Neural cell (in vitro differentiated cells): ENCODE measurements at regions not wholly inside any gene's neighbourhood (a gene's known extent, or its start where the extent isn't known, plus 50 kb on each side); places are given as distances from the start of the nearest gene placed in this dataset.

Experiments used
- H2AFZ ChIP-seq: fragments of 200-600, 300-800 bp; sonication (generic), shearing (Covaris generic); 2 replicates; pipeline ENCODE4 v1.6.0; 2014; ENCODE audit warnings: low read depth, mild to moderate bottlenecking, antibody characterized with exemption, low read length, moderate library complexity
- H3F3A ChIP-seq: fragments of 200-600 bp; shearing (Covaris generic); 2 replicates; pipeline ENCODE4 v1.6.1; 2016; ENCODE audit warnings: mild to moderate bottlenecking, moderate library complexity, mixed read lengths, antibody characterized with exemption, low read length; ENCODE audit not compliant: insufficient read depth, poor library complexity, severe bottlenecking
- H3K27ac ChIP-seq: fragments of 200-600, 300-800 bp; sonication (generic), shearing (Covaris generic); 2 replicates; pipeline ENCODE4 v1.5.1; 2014; ENCODE audit warnings: mild to moderate bottlenecking, low read length, moderate library complexity
- H3K27me3 ChIP-seq: fragments of 300-800, 200-600 bp; sonication (generic), shearing (Covaris generic); 2 replicates; pipeline ENCODE4 v1.6.0; 2014; ENCODE audit warnings: mild to moderate bottlenecking, low read depth, low read length, moderate library complexity; ENCODE audit not compliant: insufficient read depth
- H3K36me3 ChIP-seq: fragments of 300-800, 200-600 bp; sonication (generic), shearing (Covaris generic); 2 replicates; pipeline ENCODE4 v1.5.1; 2014; ENCODE audit warnings: mild to moderate bottlenecking, antibody characterized with exemption, low read length, moderate library complexity; ENCODE audit not compliant: insufficient read depth
- H3K4me2 ChIP-seq: fragments of 300-800, 200-600 bp; sonication (generic), shearing (Covaris generic); 2 replicates; pipeline ENCODE4 v1.6.0; 2014; ENCODE audit warnings: mild to moderate bottlenecking, low read length
- H3K4me3 ChIP-seq: fragments of 300-800, 200-600 bp; sonication (generic), shearing (Covaris generic); 2 replicates; pipeline ENCODE4 v1.5.1; 2014; ENCODE audit warnings: mild to moderate bottlenecking, low read length, moderate library complexity
- H3K79me2 ChIP-seq: fragments of 200-600 bp; shearing (Covaris generic); replicated peaks from 2 replicates; pipeline ENCODE4 v1.6.0; 2014; ENCODE audit warnings: mild to moderate bottlenecking, low read length, moderate library complexity; ENCODE audit not compliant: insufficient read depth
- H3K9ac ChIP-seq: fragments of 300-800, 200-600 bp; sonication (generic), shearing (Covaris generic); 2 replicates; pipeline ENCODE4 v1.6.1; 2016; ENCODE audit warnings: mild to moderate bottlenecking, low read length, mixed read lengths
- H3K9me2 ChIP-seq: fragments of 200-600 bp; shearing (Covaris generic); 2 replicates; pipeline ENCODE4 v1.6.1; 2016; ENCODE audit warnings: mild to moderate bottlenecking, low read length, mixed read lengths; ENCODE audit not compliant: insufficient read depth
- H3K9me3 ChIP-seq: fragments of 200-600, 300-800 bp; sonication (generic), shearing (Covaris generic); 2 replicates; pipeline ENCODE4 v1.6.1; 2016; ENCODE audit warnings: mild to moderate bottlenecking, mixed run types, low read length, moderate library complexity, mixed read lengths
- H4K20me1 ChIP-seq: fragments of 200-600 bp; shearing (Covaris generic); 2 replicates; pipeline ENCODE4 v1.6.1; 2016; ENCODE audit warnings: mild to moderate bottlenecking, mixed run types; ENCODE audit not compliant: insufficient read depth
- EP300 ChIP-seq: fragments of 450-650 bp; conservative IDR thresholded peaks from 2 replicates; pipeline ENCODE4 v1.6.1; 2014; ENCODE audit warnings: antibody characterized with exemption, mild to moderate bottlenecking, moderate library complexity; ENCODE audit not compliant: poor library complexity, severe bottlenecking
- EZH2 ChIP-seq: fragments of 200-600, 300-800 bp; shearing (Covaris generic), sonication (generic); IDR thresholded peaks from 2 replicates; pipeline ENCODE4 v1.6.1; 2014; ENCODE audit warnings: antibody characterized with exemption, low read length, borderline replicate concordance, mild to moderate bottlenecking; ENCODE audit not compliant: insufficient read depth, poor library complexity, severe bottlenecking
- MXI1 ChIP-seq: fragments of 450-650 bp; conservative IDR thresholded peaks from 2 replicates; pipeline ENCODE4 v1.6.1; 2014; ENCODE audit warnings: antibody characterized with exemption, mild to moderate bottlenecking; ENCODE audit not compliant: poor library complexity, severe bottlenecking
- POLR2AphosphoS5 ChIP-seq: IDR thresholded peaks from 2 replicates; pipeline ENCODE4 v1.6.1; 2012
- RAD21 ChIP-seq: fragments of 450-650 bp; conservative IDR thresholded peaks from 2 replicates; pipeline ENCODE4 v1.6.1; 2014; ENCODE audit warnings: antibody characterized with exemption, mild to moderate bottlenecking, moderate library complexity
- SMC3 ChIP-seq: fragments of 450-650 bp; conservative IDR thresholded peaks from 2 replicates; pipeline ENCODE4 v1.6.1; 2014; ENCODE audit warnings: antibody characterized with exemption, mild to moderate bottlenecking, moderate library complexity; ENCODE audit not compliant: poor library complexity
- TAF1 ChIP-seq: IDR thresholded peaks from 2 replicates; pipeline ENCODE4 v1.6.1; 2012; ENCODE audit warnings: low read depth
- TF ChIP-seq, protein P1 (sequence below): fragments of 450-650 bp; IDR thresholded peaks from 2 replicates; pipeline ENCODE4 v1.5.1; 2014; ENCODE audit warnings: antibody characterized with exemption, mild to moderate bottlenecking, moderate library complexity; ENCODE audit not compliant: poor library complexity, severe bottlenecking
- TF ChIP-seq, protein P2 (sequence below): IDR thresholded peaks from 2 replicates; pipeline ENCODE4 v1.6.1; 2012; ENCODE audit warnings: borderline replicate concordance

DNA sequence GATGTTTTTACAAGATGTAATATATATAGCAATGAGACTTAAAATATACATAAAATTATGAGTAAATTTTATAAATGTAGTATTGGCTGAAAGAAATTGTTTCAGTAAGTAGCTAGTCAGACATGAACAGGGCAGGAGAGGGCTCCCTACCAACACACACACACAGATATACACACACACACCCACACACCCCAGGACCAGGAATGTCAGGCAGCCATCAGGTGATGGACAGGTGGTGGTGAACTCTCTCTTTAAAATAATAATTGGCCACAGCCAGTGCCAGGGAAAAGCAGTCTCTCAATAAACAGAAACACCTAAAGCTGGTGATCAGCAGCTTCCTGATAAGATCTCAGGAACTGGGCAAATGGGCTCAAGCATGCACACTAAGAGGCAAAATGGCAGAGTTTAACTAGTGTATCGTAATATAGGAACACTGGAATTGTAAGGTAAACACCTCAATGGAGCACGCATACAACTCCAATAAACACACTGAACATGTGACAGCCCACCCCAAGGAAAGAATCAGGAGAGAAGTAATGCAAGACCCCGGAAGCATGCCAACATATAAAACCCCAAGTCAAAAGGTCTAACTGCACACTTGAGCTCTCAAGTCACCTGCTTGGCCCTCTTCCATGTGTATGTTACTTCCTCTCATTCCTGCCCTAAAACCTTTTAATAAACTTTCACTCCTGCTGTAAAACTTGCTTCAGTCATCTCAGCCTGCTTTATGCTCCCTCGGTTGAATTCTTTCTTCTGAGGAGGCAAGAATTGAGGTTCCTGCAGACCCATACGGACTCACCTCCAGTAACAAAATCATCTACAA is 1034.1 kb upstream of the SEMA6D start:
- TF ChIP-seq, protein P1, sequence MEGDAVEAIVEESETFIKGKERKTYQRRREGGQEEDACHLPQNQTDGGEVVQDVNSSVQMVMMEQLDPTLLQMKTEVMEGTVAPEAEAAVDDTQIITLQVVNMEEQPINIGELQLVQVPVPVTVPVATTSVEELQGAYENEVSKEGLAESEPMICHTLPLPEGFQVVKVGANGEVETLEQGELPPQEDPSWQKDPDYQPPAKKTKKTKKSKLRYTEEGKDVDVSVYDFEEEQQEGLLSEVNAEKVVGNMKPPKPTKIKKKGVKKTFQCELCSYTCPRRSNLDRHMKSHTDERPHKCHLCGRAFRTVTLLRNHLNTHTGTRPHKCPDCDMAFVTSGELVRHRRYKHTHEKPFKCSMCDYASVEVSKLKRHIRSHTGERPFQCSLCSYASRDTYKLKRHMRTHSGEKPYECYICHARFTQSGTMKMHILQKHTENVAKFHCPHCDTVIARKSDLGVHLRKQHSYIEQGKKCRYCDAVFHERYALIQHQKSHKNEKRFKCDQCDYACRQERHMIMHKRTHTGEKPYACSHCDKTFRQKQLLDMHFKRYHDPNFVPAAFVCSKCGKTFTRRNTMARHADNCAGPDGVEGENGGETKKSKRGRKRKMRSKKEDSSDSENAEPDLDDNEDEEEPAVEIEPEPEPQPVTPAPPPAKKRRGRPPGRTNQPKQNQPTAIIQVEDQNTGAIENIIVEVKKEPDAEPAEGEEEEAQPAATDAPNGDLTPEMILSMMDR: no peak
- no peak for TF ChIP-seq SMC3
- no peak for TF ChIP-seq TAF1
- no peak for TF ChIP-seq RAD21
- no peak for TF ChIP-seq MXI1
- TF ChIP-seq EZH2: no peak
- TF ChIP-seq EP300: no peak
- no peak for TF ChIP-seq POLR2AphosphoS5
- Histone ChIP-seq H3F3A (no peaks in the 10 kb centered on the region), H3K4me3 (no peak overlapping the region), H3K9ac (no peak overlapping the region), H2AFZ (no peak overlapping the region), H3K4me2 (no peak overlapping the region), H3K9me3 (no peaks in the 10 kb centered on the region), H3K79me2 (no peaks in the 10 kb centered on the region), H3K36me3 (no peaks in the 10 kb centered on the region), H3K9me2 (no peaks in the 10 kb centered on the region), H4K20me1 (no peaks in the 10 kb centered on the region), H3K27me3 (no peaks in the 10 kb centered on the region), H3K27ac (no peak overlapping the region)

DNA sequence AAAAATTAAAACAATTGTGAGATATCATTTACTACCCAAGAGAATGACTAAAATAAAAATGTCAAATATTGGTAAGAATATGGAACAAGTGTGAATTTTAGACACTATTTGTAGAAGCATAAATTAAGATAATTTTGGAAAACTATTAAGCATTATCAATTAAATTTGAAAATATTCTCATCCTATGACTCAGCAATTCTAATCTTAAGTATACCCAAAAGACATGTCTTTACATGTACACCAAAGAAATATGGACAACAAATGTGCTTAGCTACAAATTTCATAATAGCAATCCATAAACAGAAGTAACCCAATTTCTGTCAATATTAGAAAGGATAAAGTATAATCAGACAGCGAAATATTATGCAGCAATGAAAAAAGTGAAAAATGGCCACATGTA is 1032.2 kb upstream of the SEMA6D start:
- H4K20me1 ChIP-seq: no peaks in the 10 kb centered on the region
- no peak overlapping the region for H3K9ac ChIP-seq
- no peak overlapping the region for H3K4me2 ChIP-seq
- no peaks in the 10 kb centered on the region for H3K9me3 ChIP-seq
- no peaks in the 10 kb centered on the region for H3F3A ChIP-seq
- H3K9me2 ChIP-seq: no peaks in the 10 kb centered on the region
- H3K27me3 ChIP-seq: no peaks in the 10 kb centered on the region
- H3K36me3 ChIP-seq: no peaks in the 10 kb centered on the region
- H3K27ac ChIP-seq: no peak overlapping the region
- H2AFZ ChIP-seq: no peak overlapping the region
- TF ChIP-seq TAF1 (no peak), RAD21 (no peak), POLR2AphosphoS5 (no peak), EP300 (no peak), SMC3 (no peak), EZH2 (no peak), MXI1 (no peak)
- TF ChIP-seq, protein P1: no peak
- TF ChIP-seq, protein P2, sequence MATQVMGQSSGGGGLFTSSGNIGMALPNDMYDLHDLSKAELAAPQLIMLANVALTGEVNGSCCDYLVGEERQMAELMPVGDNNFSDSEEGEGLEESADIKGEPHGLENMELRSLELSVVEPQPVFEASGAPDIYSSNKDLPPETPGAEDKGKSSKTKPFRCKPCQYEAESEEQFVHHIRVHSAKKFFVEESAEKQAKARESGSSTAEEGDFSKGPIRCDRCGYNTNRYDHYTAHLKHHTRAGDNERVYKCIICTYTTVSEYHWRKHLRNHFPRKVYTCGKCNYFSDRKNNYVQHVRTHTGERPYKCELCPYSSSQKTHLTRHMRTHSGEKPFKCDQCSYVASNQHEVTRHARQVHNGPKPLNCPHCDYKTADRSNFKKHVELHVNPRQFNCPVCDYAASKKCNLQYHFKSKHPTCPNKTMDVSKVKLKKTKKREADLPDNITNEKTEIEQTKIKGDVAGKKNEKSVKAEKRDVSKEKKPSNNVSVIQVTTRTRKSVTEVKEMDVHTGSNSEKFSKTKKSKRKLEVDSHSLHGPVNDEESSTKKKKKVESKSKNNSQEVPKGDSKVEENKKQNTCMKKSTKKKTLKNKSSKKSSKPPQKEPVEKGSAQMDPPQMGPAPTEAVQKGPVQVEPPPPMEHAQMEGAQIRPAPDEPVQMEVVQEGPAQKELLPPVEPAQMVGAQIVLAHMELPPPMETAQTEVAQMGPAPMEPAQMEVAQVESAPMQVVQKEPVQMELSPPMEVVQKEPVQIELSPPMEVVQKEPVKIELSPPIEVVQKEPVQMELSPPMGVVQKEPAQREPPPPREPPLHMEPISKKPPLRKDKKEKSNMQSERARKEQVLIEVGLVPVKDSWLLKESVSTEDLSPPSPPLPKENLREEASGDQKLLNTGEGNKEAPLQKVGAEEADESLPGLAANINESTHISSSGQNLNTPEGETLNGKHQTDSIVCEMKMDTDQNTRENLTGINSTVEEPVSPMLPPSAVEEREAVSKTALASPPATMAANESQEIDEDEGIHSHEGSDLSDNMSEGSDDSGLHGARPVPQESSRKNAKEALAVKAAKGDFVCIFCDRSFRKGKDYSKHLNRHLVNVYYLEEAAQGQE: no peak
- H3K79me2 ChIP-seq: no peaks in the 10 kb centered on the region
- H3K4me3 ChIP-seq: no peak overlapping the region
